Endothelial cell of hepatic sinusoid (primary cell): ENCODE measurements at regions not wholly inside any gene's neighbourhood (a gene's known extent, or its start where the extent isn't known, plus 50 kb on each side); places are given as distances from the start of the nearest gene placed in this dataset.

Source experiments
- in situ Hi-C: cut with HindIII; loops from 2 replicates; pipeline ENCODE4 v1.10.0; 2017; ENCODE audit warnings: low sequenced_read_pairs

- in situ Hi-C loops, result no loop called here
Observed at GRCh38 chr1:208570362-208570761, 326.2 kb upstream of the PLXNA2 start.

- in situ Hi-C loops, result no loop called here
Observed at GRCh38 chr1:208576425-208576824, 332.2 kb upstream of the PLXNA2 start.

- in situ Hi-C loops, result no loop called here
Observed at GRCh38 chr1:208577381-208577905, 333.3 kb upstream of the PLXNA2 start.

- in situ Hi-C loops, result no loop called here
Observed at GRCh38 chr1:208581209-208581608, 337.0 kb upstream of the PLXNA2 start.

- in situ Hi-C loops, result no loop called here
Observed at GRCh38 chr1:208581667-208582066, 337.5 kb upstream of the PLXNA2 start.

GRCh38 chr1:208584167-208584755 lies 340.1 kb upstream of the PLXNA2 start:
- in situ Hi-C loops, result no loop called here

GRCh38 chr1:208587110-208587509 lies 342.9 kb upstream of the PLXNA2 start:
- in situ Hi-C loops, result no loop called here

GRCh38 chr1:208593306-208594006 lies 349.3 kb upstream of the PLXNA2 start:
- in situ Hi-C loops, result loop anchor here (5.0 kb wide), 1 partner anchor 91 kb away; no protein-coding TSS in a partner anchor

- in situ Hi-C loops, result no loop called here
Observed at GRCh38 chr1:208595236-208595635, 351.1 kb upstream of the PLXNA2 start.

- in situ Hi-C loops, result no loop called here
Observed at GRCh38 chr1:208595745-208596144, 351.6 kb upstream of the PLXNA2 start.

GRCh38 chr1:208597571-208597970 lies 353.4 kb upstream of the PLXNA2 start:
- in situ Hi-C loops, result no loop called here

GRCh38 chr1:208598021-208598420 lies 353.8 kb upstream of the PLXNA2 start:
- in situ Hi-C loops, result no loop called here

GRCh38 chr1:208599063-208599462 lies 354.9 kb upstream of the PLXNA2 start:
- in situ Hi-C loops, result no loop called here

- in situ Hi-C loops, result no loop called here
Observed at GRCh38 chr1:208600456-208601190, 356.4 kb upstream of the PLXNA2 start.

- in situ Hi-C loops, result no loop called here
Observed at GRCh38 chr1:208601561-208601960, 357.4 kb upstream of the PLXNA2 start.

GRCh38 chr1:208603721-208604120 lies 359.5 kb upstream of the PLXNA2 start:
- in situ Hi-C loops, result no loop called here

GRCh38 chr1:208604295-208604694 lies 360.1 kb upstream of the PLXNA2 start:
- in situ Hi-C loops, result no loop called here

- in situ Hi-C loops, result no loop called here
Observed at GRCh38 chr1:208606959-208607358, 362.8 kb upstream of the PLXNA2 start.

- in situ Hi-C loops, result no loop called here
Observed at GRCh38 chr1:208607616-208608015, 363.4 kb upstream of the PLXNA2 start.

GRCh38 chr1:208614610-208615009 lies 370.4 kb upstream of the PLXNA2 start:
- in situ Hi-C loops, result no loop called here

- in situ Hi-C loops, result no loop called here
Observed at GRCh38 chr1:208615371-208615770, 371.2 kb upstream of the PLXNA2 start.

GRCh38 chr1:208616776-208617175 lies 372.6 kb upstream of the PLXNA2 start:
- in situ Hi-C loops, result no loop called here
